HG03060 (cell line): ENCODE measurements at regions not wholly inside any gene's neighbourhood (a gene's known extent, or its start where the extent isn't known, plus 50 kb on each side); places are given as distances from the start of the nearest gene placed in this dataset.
"Not testable (repeated sequence)": the region's sequence is repeated elsewhere in the genome, so short reads cannot be mapped to it uniquely, and the experiment has no call there.

ENCODE experiments used
- ATAC-seq: cut with Tn5 transposase; IDR thresholded peaks from one replicate; pipeline ENCODE4 v1.9.1; 2021; ENCODE audit warnings: low read depth, moderate number of reproducible peaks; ENCODE audit not compliant: unreplicated experiment

- not testable (repeated sequence) for ATAC-seq
These were observed 109.6 kb upstream of the POMZP3 start for GRCh38 chr7:76736724-76737123.

- not testable (repeated sequence) for ATAC-seq
These were observed 109.0 kb upstream of the POMZP3 start for GRCh38 chr7:76736091-76736490.

- not testable (repeated sequence) for ATAC-seq
These were observed 108.6 kb upstream of the POMZP3 start for GRCh38 chr7:76735668-76736067.

DNA sequence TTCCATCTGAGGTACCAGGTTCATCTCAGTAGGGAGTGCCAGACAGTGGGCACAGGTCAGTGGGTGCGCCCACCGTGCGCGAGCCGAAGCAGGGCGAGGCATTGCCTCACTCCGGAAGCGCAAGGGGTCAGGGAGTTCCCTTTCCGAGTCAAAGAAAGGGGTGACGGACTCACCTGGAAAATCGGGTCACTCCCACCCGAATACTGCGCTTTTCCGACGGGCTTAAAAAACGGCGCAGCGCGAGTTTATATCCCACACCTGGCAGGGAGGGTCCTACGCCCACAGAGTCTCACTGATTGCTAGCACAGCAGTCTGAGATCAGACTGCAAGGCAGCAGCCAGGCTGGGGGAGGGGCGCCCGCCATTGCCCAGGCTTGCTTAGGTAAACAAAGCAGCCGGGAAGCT lies 101.5 kb upstream of the POMZP3 start:
- ATAC-seq: not testable (repeated sequence)

GRCh38 chr7:76723928-76724327 lies 96.8 kb upstream of the POMZP3 start:
- ATAC-seq: not testable (repeated sequence)

DNA sequence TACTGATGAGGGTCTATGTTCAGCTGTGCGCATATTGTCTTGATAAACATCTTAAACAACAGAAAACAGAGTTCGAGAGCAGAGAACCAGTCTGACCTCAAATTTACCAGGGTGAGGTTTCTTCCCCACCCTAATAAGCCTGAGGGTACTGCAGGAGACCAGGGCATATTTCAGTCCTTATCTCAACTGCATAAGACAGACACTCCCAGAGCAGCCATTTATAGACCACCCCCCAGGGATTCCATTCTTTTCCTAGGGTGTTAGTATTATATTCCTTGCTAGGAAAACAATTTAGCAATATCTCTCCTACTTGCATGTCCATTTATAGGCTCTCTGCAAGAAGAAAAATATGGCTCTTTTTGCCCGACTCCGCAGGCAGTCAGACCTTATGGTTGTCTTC lies 89.5 kb upstream of the POMZP3 start:
- ATAC-seq: not testable (repeated sequence)

GRCh38 chr7:76712926-76713325 lies 85.8 kb upstream of the POMZP3 start:
- ATAC-seq: not testable (repeated sequence)

- not testable (repeated sequence) for ATAC-seq
These were observed 84.6 kb upstream of the POMZP3 start for GRCh38 chr7:76711648-76712047.

GRCh38 chr7:76709703-76710102 lies 82.6 kb upstream of the POMZP3 start:
- ATAC-seq: not testable (repeated sequence)

DNA sequence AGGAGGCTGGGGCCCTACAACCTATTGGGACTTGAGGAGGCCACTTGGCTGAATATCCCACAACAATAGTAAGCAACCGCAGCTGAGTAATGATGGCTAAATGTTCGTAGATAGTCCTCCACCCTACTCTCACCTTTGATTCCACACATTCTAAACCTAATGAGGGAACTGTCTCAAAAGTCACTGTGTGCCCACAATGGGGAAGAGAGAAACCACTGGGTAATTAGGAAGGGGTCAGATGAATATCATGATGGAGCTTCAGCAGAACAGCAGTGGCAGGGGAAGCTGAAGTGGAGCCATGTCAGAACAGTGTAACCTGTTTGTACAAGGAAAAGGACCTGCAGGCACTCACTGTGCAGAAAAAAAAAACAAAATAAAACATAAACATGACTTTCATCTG lies 81.4 kb upstream of the POMZP3 start:
- ATAC-seq: not testable (repeated sequence)

- not testable (repeated sequence) for ATAC-seq
These were observed 76.7 kb upstream of the POMZP3 start for GRCh38 chr7:76703815-76704214.

DNA sequence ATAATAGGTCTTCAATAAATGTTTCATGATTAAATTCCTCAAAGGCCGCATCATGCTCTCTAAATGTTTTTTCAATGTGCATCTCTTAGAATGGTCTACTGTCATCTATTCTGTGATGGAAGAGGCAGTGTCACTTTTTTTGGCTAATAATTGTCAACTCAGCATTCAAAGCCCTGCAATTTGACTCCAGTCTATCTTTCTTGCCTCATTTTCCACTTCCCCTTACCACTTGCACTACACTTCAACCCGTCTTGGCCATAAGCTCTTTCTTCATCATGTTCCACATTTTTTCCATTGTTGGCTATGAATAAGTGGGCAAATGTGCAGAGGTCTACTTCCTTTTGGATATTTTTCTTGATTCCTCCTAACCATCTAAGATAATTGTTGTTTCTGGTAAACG lies 59.2 kb upstream of the POMZP3 start:
- not testable (repeated sequence) for ATAC-seq

- ATAC-seq: not testable (repeated sequence)
These were observed 57.7 kb upstream of the POMZP3 start for GRCh38 chr7:76684737-76685136.

GRCh38 chr7:76683631-76684030 lies 56.6 kb upstream of the POMZP3 start:
- not testable (repeated sequence) for ATAC-seq

DNA sequence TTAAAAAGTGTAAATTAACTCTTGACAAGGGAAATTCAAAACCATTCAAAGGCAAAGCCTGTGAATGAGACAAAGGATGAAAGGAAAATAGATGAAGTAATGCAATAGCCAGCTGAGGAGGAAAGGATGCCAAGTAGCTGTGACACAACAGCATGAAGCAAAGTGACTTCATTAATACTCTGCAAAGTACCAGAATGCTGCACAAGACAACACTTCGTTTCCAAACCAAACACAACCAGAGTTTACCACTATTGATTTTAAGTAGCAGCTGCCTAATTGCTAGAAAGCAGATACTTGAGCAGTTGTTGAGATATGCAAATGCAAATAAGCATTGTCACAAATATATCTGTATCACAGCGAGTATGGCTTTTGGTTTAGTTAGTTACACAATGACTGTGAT lies 54.7 kb upstream of the POMZP3 start:
- ATAC-seq: not testable (repeated sequence)

GRCh38 chr7:76679174-76679573 lies 52.1 kb upstream of the POMZP3 start:
- not testable (repeated sequence) for ATAC-seq

DNA sequence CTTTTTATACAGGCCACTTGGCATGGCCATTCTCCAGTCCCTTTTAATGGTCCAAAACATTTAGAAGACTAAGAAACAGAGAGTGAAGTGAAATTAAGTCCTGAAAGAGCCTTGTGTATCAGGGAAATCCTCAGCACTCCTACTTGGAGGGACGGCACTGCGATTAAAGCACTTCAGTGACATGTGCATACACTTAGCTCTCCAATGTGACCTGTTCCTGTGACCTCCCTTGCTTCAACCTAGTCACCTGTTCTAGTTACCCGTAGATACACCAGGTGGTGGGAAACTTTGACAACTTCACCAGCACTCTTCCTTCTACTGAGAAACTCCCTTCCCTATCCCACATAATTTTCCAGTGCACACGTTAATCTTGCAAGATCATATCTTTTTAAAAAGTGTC lies 51.4 kb upstream of the POMZP3 start:
- ATAC-seq: not testable (repeated sequence)

DNA sequence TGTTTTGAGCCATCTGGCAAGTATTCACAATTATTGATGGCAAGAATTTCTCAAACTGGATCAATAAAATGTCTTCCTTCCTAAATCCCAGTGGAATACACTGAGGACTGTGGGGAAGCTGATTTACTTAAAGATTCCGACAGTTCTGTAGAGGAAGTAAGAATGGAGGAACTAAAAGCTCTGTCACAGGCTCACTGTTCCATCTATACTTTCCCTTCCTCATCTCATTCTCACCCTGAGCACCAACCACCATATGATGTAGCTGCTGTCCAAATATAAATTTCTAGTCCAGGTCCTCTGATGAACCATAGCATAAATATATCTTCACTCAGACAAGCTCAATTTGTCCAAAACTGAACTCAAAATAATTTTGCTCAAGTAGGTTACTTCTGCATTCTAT lies 49.8 kb upstream of the POMZP3 start:
- not testable (repeated sequence) for ATAC-seq
